ENCODE measurements at regions not wholly inside any gene's neighbourhood (a gene's known extent, or its start where the extent isn't known, plus 50 kb on each side); places are given as distances from the start of the nearest gene placed in this dataset.

- TF ChIP-seq GABPA (IDR thresholded peaks at IDR 0.05; ENCODE audit: low read depth) = no peak
- DNase-seq (ENCODE audit: low read depth in 1 of 2, low spot score in 1 of 2) = no peak
- no peak overlapping the region for H3K4me3 ChIP-seq (replicated peaks; ENCODE audit: insufficient read depth, low read length)
- no peaks in the 10 kb centered on the region for H3K27me3 ChIP-seq (ENCODE audit: insufficient read depth, poor library complexity, severe bottlenecking)
- no peak overlapping the region for H3K27ac ChIP-seq (replicated peaks)
Observed at GRCh38 chr12:127962303-127962702, 304.7 kb upstream of the TMEM132C start.

GRCh38 chr12:127963933-127964332, 303.0 kb upstream of the TMEM132C start:
- Histone ChIP-seq H3K4me3 (replicated peaks; ENCODE audit: insufficient read depth, low read length) (no peak overlapping the region), H3K27ac (replicated peaks) (no peak overlapping the region), H3K27me3 (ENCODE audit: insufficient read depth, poor library complexity, severe bottlenecking) (no peaks in the 10 kb centered on the region)
- DNase-seq (ENCODE audit: low read depth in 1 of 2, low spot score in 1 of 2) = no peak
- TF ChIP-seq CTCF (IDR thresholded peaks at IDR 0.05; ENCODE audit: insufficient read depth, low read length) (no peak), REST (IDR thresholded peaks at IDR 0.05; ENCODE audit: insufficient replicate concordance, low read depth) (no peak), SPI1 (IDR thresholded peaks at IDR 0.05; ENCODE audit: borderline replicate concordance, low read depth) (no peak)

GRCh38 chr12:127964717-127965116, 302.3 kb upstream of the TMEM132C start:
- TF ChIP-seq POLR2AphosphoS5 (IDR thresholded peaks at IDR 0.05; ENCODE audit: low read depth) = no peak
- no peak for TF ChIP-seq CTCF (IDR thresholded peaks at IDR 0.05; ENCODE audit: insufficient read depth, low read length)
- TF ChIP-seq REST (IDR thresholded peaks at IDR 0.05; ENCODE audit: insufficient replicate concordance, low read depth) = no peak
- TF ChIP-seq SPI1 (IDR thresholded peaks at IDR 0.05; ENCODE audit: borderline replicate concordance, low read depth) = no peak
- no peak for TF ChIP-seq GABPA (IDR thresholded peaks at IDR 0.05; ENCODE audit: low read depth)
- DNase-seq (ENCODE audit: low read depth in 1 of 2, low spot score in 1 of 2) = no peak
- Histone ChIP-seq H3K4me3 (replicated peaks; ENCODE audit: insufficient read depth, low read length) (no peak overlapping the region), H3K27ac (replicated peaks) (no peak overlapping the region), H3K27me3 (ENCODE audit: insufficient read depth, poor library complexity, severe bottlenecking) (no peaks in the 10 kb centered on the region)

GRCh38 chr12:127966331-127966730, 300.6 kb upstream of the TMEM132C start:
- Histone ChIP-seq H3K27ac (replicated peaks) (no peak overlapping the region), H3K27me3 (ENCODE audit: insufficient read depth, poor library complexity, severe bottlenecking) (no peaks in the 10 kb centered on the region), H3K4me3 (replicated peaks; ENCODE audit: insufficient read depth, low read length) (no peak overlapping the region)
- DNase-seq (ENCODE audit: low read depth in 1 of 2, low spot score in 1 of 2) = no peak
- no peak for TF ChIP-seq POLR2AphosphoS5 (IDR thresholded peaks at IDR 0.05; ENCODE audit: low read depth)

GRCh38 chr12:127970491-127970890, 296.5 kb upstream of the TMEM132C start:
- no peak for DNase-seq (ENCODE audit: low read depth in 1 of 2, low spot score in 1 of 2)
- TF ChIP-seq SPI1 (IDR thresholded peaks at IDR 0.05; ENCODE audit: borderline replicate concordance, low read depth) (no peak), GABPA (IDR thresholded peaks at IDR 0.05; ENCODE audit: low read depth) (no peak), REST (IDR thresholded peaks at IDR 0.05; ENCODE audit: insufficient replicate concordance, low read depth) (no peak)
- no peak overlapping the region for H3K27ac ChIP-seq (replicated peaks)
- H3K27me3 ChIP-seq (ENCODE audit: insufficient read depth, poor library complexity, severe bottlenecking) = no peaks in the 10 kb centered on the region
- H3K4me3 ChIP-seq (replicated peaks; ENCODE audit: insufficient read depth, low read length) = no peak overlapping the region

Measured in HL-60 (cell line).